ENCODE measurements at regions not wholly inside any gene's neighbourhood (a gene's known extent, or its start where the extent isn't known, plus 50 kb on each side); places are given as distances from the start of the nearest gene placed in this dataset.

DNA sequence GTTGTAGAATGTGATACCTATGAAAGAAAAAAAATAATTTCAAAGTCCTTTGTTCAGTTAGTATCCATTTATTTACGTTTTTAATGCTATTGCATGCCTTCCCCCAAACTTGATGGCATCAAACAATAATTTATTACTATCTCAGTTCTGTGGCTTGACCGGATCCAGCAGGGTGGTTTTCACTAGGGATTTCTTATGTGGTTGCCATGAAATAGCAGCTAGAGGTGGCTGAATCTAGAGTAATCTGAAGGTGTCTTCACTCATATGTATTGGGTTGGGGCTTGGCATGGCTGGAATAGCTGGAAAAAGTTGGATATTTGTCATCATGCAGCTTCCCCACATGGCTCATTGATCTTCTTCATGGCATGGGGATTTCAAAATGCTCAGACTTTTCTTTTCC is 619.3 kb upstream of the ZNF608 start:
- DNase-seq (ENCODE audit: low spot score) = no peak
- 76% methylated on average over 2 of the region's 2 CpGs for WGBS
- H3K9me3 ChIP-seq (ENCODE audit: control insufficient read depth in 4 of 4, low read length in 3 of 4) = no peaks in the 10 kb centered on the region
- H3K27ac ChIP-seq (ENCODE audit: low read depth in 1 of 2, low read length in 2 of 2) = no peak overlapping the region
- TF ChIP-seq HNF4A (conservative IDR thresholded peaks at IDR 0.05) (no peak), MAX (IDR thresholded peaks at IDR 0.05) (no peak), SP1 (IDR thresholded peaks at IDR 0.05) (no peak), NR2F2 (IDR thresholded peaks at IDR 0.05) (no peak), REST (IDR thresholded peaks at IDR 0.05) (no peak), RXRA (IDR thresholded peaks at IDR 0.05) (no peak), JUND (IDR thresholded peaks at IDR 0.05) (no peak), ZBTB33 (IDR thresholded peaks at IDR 0.05) (no peak), RAD21 (IDR thresholded peaks at IDR 0.05) (no peak), HNF4G (IDR thresholded peaks at IDR 0.05) (no peak), FOXA1 (IDR thresholded peaks at IDR 0.05) (no peak), GABPA (IDR thresholded peaks at IDR 0.05 in 1 of 2, conservative IDR thresholded peaks at IDR 0.05 in 1 of 2) (no peak), TAF1 (conservative IDR thresholded peaks at IDR 0.05) (no peak), YY1 (IDR thresholded peaks at IDR 0.05) (no peak), EGR1 (IDR thresholded peaks at IDR 0.05; ENCODE audit: low read depth in 2 of 2) (no peak), FOXA2 (IDR thresholded peaks at IDR 0.05) (no peak)
- TF ChIP-seq, protein P1, sequence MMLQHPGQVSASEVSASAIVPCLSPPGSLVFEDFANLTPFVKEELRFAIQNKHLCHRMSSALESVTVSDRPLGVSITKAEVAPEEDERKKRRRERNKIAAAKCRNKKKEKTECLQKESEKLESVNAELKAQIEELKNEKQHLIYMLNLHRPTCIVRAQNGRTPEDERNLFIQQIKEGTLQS (IDR thresholded peaks at IDR 0.05) = no peak
- TF ChIP-seq, protein P2, sequence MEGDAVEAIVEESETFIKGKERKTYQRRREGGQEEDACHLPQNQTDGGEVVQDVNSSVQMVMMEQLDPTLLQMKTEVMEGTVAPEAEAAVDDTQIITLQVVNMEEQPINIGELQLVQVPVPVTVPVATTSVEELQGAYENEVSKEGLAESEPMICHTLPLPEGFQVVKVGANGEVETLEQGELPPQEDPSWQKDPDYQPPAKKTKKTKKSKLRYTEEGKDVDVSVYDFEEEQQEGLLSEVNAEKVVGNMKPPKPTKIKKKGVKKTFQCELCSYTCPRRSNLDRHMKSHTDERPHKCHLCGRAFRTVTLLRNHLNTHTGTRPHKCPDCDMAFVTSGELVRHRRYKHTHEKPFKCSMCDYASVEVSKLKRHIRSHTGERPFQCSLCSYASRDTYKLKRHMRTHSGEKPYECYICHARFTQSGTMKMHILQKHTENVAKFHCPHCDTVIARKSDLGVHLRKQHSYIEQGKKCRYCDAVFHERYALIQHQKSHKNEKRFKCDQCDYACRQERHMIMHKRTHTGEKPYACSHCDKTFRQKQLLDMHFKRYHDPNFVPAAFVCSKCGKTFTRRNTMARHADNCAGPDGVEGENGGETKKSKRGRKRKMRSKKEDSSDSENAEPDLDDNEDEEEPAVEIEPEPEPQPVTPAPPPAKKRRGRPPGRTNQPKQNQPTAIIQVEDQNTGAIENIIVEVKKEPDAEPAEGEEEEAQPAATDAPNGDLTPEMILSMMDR (IDR thresholded peaks at IDR 0.05; ENCODE audit: low read depth, low read length, missing input control) = no peak
- no peaks in the 10 kb centered on the region for H3K27me3 ChIP-seq (ENCODE audit: control insufficient read depth in 4 of 4, insufficient read depth in 4 of 4, low read length in 3 of 4)
- no peak overlapping the region for H3K4me3 ChIP-seq (ENCODE audit: low read depth in 1 of 3, low read length in 3 of 3)
- H3K36me3 ChIP-seq (ENCODE audit: control insufficient read depth in 4 of 4, insufficient read depth in 3 of 4, low read depth in 1 of 4, low read length in 3 of 4) = no peaks in the 10 kb centered on the region
- H3K4me1 ChIP-seq (ENCODE audit: control insufficient read depth in 4 of 4, insufficient read depth in 4 of 4, low read length in 3 of 4) = no peaks in the 10 kb centered on the region
- no peak overlapping the region for H3K9ac ChIP-seq (ENCODE audit: low read depth in 1 of 2, low read length in 2 of 2)

Measured in liver (tissue), 8 donors.